GM18499 (cell line): ENCODE measurements at regions not wholly inside any gene's neighbourhood (a gene's known extent, or its start where the extent isn't known, plus 50 kb on each side); places are given as distances from the start of the nearest gene placed in this dataset.
"Not testable (repeated sequence)": the region's sequence is repeated elsewhere in the genome, so short reads cannot be mapped to it uniquely, and the experiment has no call there.

Experiments used
- ATAC-seq: cut with Tn5 transposase; IDR thresholded peaks from one replicate; pipeline ENCODE4 v1.9.1; 2021; ENCODE audit warnings: moderate number of reproducible peaks; ENCODE audit not compliant: insufficient read depth, unreplicated experiment

- not testable (repeated sequence) for ATAC-seq
Measured at GRCh38 chr6:88390998-88391397, 224.9 kb upstream of the CNR1 start.

GRCh38 chr6:88388589-88388988 lies 222.4 kb upstream of the CNR1 start:
- ATAC-seq = no peak

GRCh38 chr6:88386167-88386566 lies 220.0 kb upstream of the CNR1 start:
- ATAC-seq = no peak

- no peak for ATAC-seq
Measured at GRCh38 chr6:88383183-88383582, 217.0 kb upstream of the CNR1 start.

- ATAC-seq = no peak
Measured at GRCh38 chr6:88381289-88381642, 215.1 kb upstream of the CNR1 start.

- ATAC-seq = no peak
Measured at GRCh38 chr6:88380618-88381288, 214.6 kb upstream of the CNR1 start.

GRCh38 chr6:88380083-88380482 lies 213.9 kb upstream of the CNR1 start:
- ATAC-seq = no peak

- no peak for ATAC-seq
Measured at GRCh38 chr6:88378639-88379038, 212.5 kb upstream of the CNR1 start.

- ATAC-seq = no peak
Measured at GRCh38 chr6:88377976-88378568, 211.9 kb upstream of the CNR1 start.

- ATAC-seq = no peak
Measured at GRCh38 chr6:88376768-88377387, 210.7 kb upstream of the CNR1 start.

- no peak for ATAC-seq
Measured at GRCh38 chr6:88376197-88376596, 210.1 kb upstream of the CNR1 start.

GRCh38 chr6:88374553-88374952 lies 208.4 kb upstream of the CNR1 start:
- no peak for ATAC-seq

GRCh38 chr6:88371480-88371879 lies 205.3 kb upstream of the CNR1 start:
- ATAC-seq = no peak

GRCh38 chr6:88370127-88370710 lies 204.1 kb upstream of the CNR1 start:
- ATAC-seq = no peak

GRCh38 chr6:88369262-88369661 lies 203.1 kb upstream of the CNR1 start:
- no peak for ATAC-seq

- no peak for ATAC-seq
Measured at GRCh38 chr6:88368071-88368787, 202.1 kb upstream of the CNR1 start.

GRCh38 chr6:88367248-88367647 lies 201.1 kb upstream of the CNR1 start:
- ATAC-seq = no peak

GRCh38 chr6:88366672-88367071 lies 200.5 kb upstream of the CNR1 start:
- no peak for ATAC-seq

- ATAC-seq = no peak
Measured at GRCh38 chr6:88365656-88366055, 199.5 kb upstream of the CNR1 start.

GRCh38 chr6:88365230-88365629 lies 199.1 kb upstream of the CNR1 start:
- ATAC-seq = no peak

GRCh38 chr6:88361754-88362153 lies 195.6 kb upstream of the CNR1 start:
- ATAC-seq = no peak
